Naive thymus-derived CD4-positive, alpha-beta T cell (primary cell): ENCODE measurements at regions not wholly inside any gene's neighbourhood (a gene's known extent, or its start where the extent isn't known, plus 50 kb on each side); places are given as distances from the start of the nearest gene placed in this dataset.

Experiments used
- ATAC-seq: fragments of 150-1000 bp; cut with Tn5 transposase; 2 replicates; pipeline ENCODE4 v1.10.0; 2021; ENCODE audit warnings: mild to moderate bottlenecking, moderate library complexity
- CTCF ChIA-PET: fragments of 350-600 bp; sonication (Branson Sonifier 250); formaldehyde crosslinking; loops from one replicate; lab custom pipeline; 2021; ENCODE audit warnings: antibody characterized with exemption; lab: Charles Lee
- POLR2A ChIA-PET: fragments of 350-600 bp; sonication (Branson Sonifier 250); formaldehyde crosslinking; loops from one replicate; lab custom pipeline; 2021; ENCODE audit warnings: antibody characterized with exemption, inconsistent platforms; lab: Charles Lee
- DNase-seq, 9 donors: peaks; one replicate each; pipeline versions ENCODE4 v3.0.0 to v3.0.0-alpha.2; 2020 to 2022; ENCODE audit warnings: mixed read lengths in 1 of 9
- H3K27ac ChIP-seq: one replicate; pipeline ENCODE4 v1.7.0; 2013; ENCODE audit warnings: mild to moderate bottlenecking, low read depth, low read length, moderate library complexity
- H3K27me3 ChIP-seq, 2 donors: one replicate each; pipeline ENCODE4 v1.7.0; 2013; ENCODE audit warnings: low read length in 2 of 2, mild to moderate bottlenecking in 2 of 2, moderate library complexity in 2 of 2; ENCODE audit not compliant: control insufficient read depth in 2 of 2, insufficient read depth in 2 of 2
- H3K36me3 ChIP-seq, 3 experiments: 1 replicate in 2 of 3; 2 replicates in 1 of 3; pipeline ENCODE4 v1.7.0; 2013; ENCODE audit warnings: low read length in 3 of 3, mild to moderate bottlenecking in 3 of 3, moderate library complexity in 1 of 3; ENCODE audit not compliant: insufficient read depth in 3 of 3, control insufficient read depth in 2 of 3
- H3K4me1 ChIP-seq, 2 donors: one replicate each; pipeline ENCODE4 v1.7.0; 2013; ENCODE audit warnings: low read length in 2 of 2, mild to moderate bottlenecking in 2 of 2, moderate library complexity in 1 of 2; ENCODE audit not compliant: control insufficient read depth in 2 of 2, insufficient read depth in 2 of 2
- H3K4me3 ChIP-seq: 2 replicates; pipeline ENCODE4 v1.7.0; 2013; ENCODE audit warnings: mild to moderate bottlenecking, low read length
- H3K9me3 ChIP-seq, 3 experiments: 1 replicate in 2 of 3; 2 replicates in 1 of 3; pipeline ENCODE4 v1.7.0; 2013; ENCODE audit warnings: low read length in 3 of 3; ENCODE audit not compliant: control insufficient read depth in 2 of 3
- H3K27ac Mint-ChIP-seq, 9 donors: one replicate each; pipeline ENCODE4 v1.8.0; 2020 to 2022; ENCODE audit warnings: mixed read lengths in 9 of 9, mild to moderate bottlenecking in 8 of 9, moderate library complexity in 5 of 9, inconsistent platforms in 2 of 9
- H3K27me3 Mint-ChIP-seq, 5 donors: one replicate each; pipeline ENCODE4 v1.8.0; 2021 to 2022; ENCODE audit warnings: mixed read lengths in 5 of 5, mild to moderate bottlenecking in 1 of 5
- H3K36me3 Mint-ChIP-seq, 5 donors: one replicate each; pipeline ENCODE4 v1.8.0; 2020 to 2022; ENCODE audit warnings: mixed read lengths in 5 of 5, mild to moderate bottlenecking in 3 of 5, inconsistent platforms in 1 of 5
- H3K4me1 Mint-ChIP-seq, 7 donors: one replicate each; pipeline ENCODE4 v1.8.0; 2020 to 2022; ENCODE audit warnings: mixed read lengths in 7 of 7, mild to moderate bottlenecking in 3 of 7, inconsistent platforms in 1 of 7
- H3K4me3 Mint-ChIP-seq, 10 donors: one replicate each; pipeline ENCODE4 v1.8.0; 2020 to 2022; ENCODE audit warnings: mild to moderate bottlenecking in 10 of 10, mixed read lengths in 10 of 10, moderate library complexity in 6 of 10, inconsistent platforms in 2 of 10
- H3K9me3 Mint-ChIP-seq, 11 donors: one replicate each; pipeline ENCODE4 v1.8.0; 2020 to 2022; ENCODE audit warnings: mixed read lengths in 11 of 11, mild to moderate bottlenecking in 4 of 11, inconsistent platforms in 1 of 11, moderate library complexity in 1 of 11
- intact Hi-C, 2 donors: fragments of 100-400 bp; cut with micrococcal nuclease; formaldehyde crosslinking; loops; one replicate each; pipeline ENCODE4 v1.15.1; 2023

GRCh38 chr20:5265662-5265985, 51.1 kb downstream of the PROKR2 start:
- Mint-ChIP-seq H3K4me3 (no peak overlapping the region), H3K4me1 (peaks cover 0 to 5% (median 0%) of the 10 kb centered on the region in 7 donors), H3K27me3 (peaks cover 20 to 39% (median 29%) of the 10 kb centered on the region in 5 donors), H3K36me3 (no peaks in the 10 kb centered on the region), H3K27ac (no peak overlapping the region), H3K9me3 (peaks cover 0 to 2% (median 0%) of the 10 kb centered on the region in 11 donors)
- H3K36me3 ChIP-seq = no peaks in the 10 kb centered on the region
- no peaks in the 10 kb centered on the region for H3K27me3 ChIP-seq
- no peak for ATAC-seq
- intact Hi-C loops = no loop called here
- H3K27ac ChIP-seq = no peak overlapping the region
- H3K4me1 ChIP-seq = peaks cover 0 to 32% of the 10 kb centered on the region in 2 donors
- POLR2A ChIA-PET = no interaction called here
- no peaks in the 10 kb centered on the region for H3K9me3 ChIP-seq
- DNase-seq = no peak
- CTCF ChIA-PET = no interaction called here
- no peak overlapping the region for H3K4me3 ChIP-seq

GRCh38 chr20:5264807-5265661, 51.7 kb downstream of the PROKR2 start:
- intact Hi-C loops = no loop called here
- H3K4me1 Mint-ChIP-seq = peaks cover 0 to 5% (median 0%) of the 10 kb centered on the region in 7 donors

GRCh38 chr20:5261763-5262162, 55.0 kb downstream of the PROKR2 start:
- Histone ChIP-seq H3K4me1 (peaks cover 0 to 9% of the 10 kb centered on the region in 2 donors), H3K4me3 (no peak overlapping the region), H3K9me3 (no peaks in the 10 kb centered on the region), H3K27me3 (no peaks in the 10 kb centered on the region), H3K27ac (no peak overlapping the region), H3K36me3 (no peaks in the 10 kb centered on the region)
- H3K27ac Mint-ChIP-seq = no peak overlapping the region
- DNase-seq (no peak), ATAC-seq (no peak)
- H3K27me3 Mint-ChIP-seq = peaks cover 24 to 47% (median 28%) of the 10 kb centered on the region in 5 donors
- no peaks in the 10 kb centered on the region for H3K9me3 Mint-ChIP-seq
- H3K4me1 Mint-ChIP-seq = no peaks in the 10 kb centered on the region
- intact Hi-C loops = no loop called here
- ChIA-PET POLR2A (no interaction called here), CTCF (no interaction called here)
- H3K4me3 Mint-ChIP-seq = no peak overlapping the region
- no peaks in the 10 kb centered on the region for H3K36me3 Mint-ChIP-seq

More at GRCh38 chr20:5264807-5265661, 51.7 kb downstream of the PROKR2 start:
- Mint-ChIP-seq H3K4me3 (no peak overlapping the region), H3K9me3 (no peaks in the 10 kb centered on the region), H3K36me3 (no peaks in the 10 kb centered on the region), H3K27me3 (peaks cover 20 to 34% (median 26%) of the 10 kb centered on the region in 5 donors), H3K27ac (no peak overlapping the region)
- peaks cover 0 to 32% of the 10 kb centered on the region in 2 donors for H3K4me1 ChIP-seq
- no peaks in the 10 kb centered on the region for H3K36me3 ChIP-seq
- DNase-seq (no peak), ATAC-seq (no peak)
- CTCF ChIA-PET = no interaction called here
- H3K27me3 ChIP-seq = no peaks in the 10 kb centered on the region
- H3K27ac ChIP-seq = no peak overlapping the region
- no peaks in the 10 kb centered on the region for H3K9me3 ChIP-seq
- no peak overlapping the region for H3K4me3 ChIP-seq
- POLR2A ChIA-PET = no interaction called here

GRCh38 chr20:5260889-5261288, 55.9 kb downstream of the PROKR2 start:
- Mint-ChIP-seq H3K27ac (no peak overlapping the region), H3K27me3 (peaks cover 30 to 54% (median 34%) of the 10 kb centered on the region in 5 donors), H3K4me3 (no peak overlapping the region), H3K4me1 (no peaks in the 10 kb centered on the region), H3K36me3 (no peaks in the 10 kb centered on the region), H3K9me3 (no peaks in the 10 kb centered on the region)
- Histone ChIP-seq H3K9me3 (no peaks in the 10 kb centered on the region), H3K4me3 (no peak overlapping the region), H3K4me1 (peaks cover 0 to 2% of the 10 kb centered on the region in 2 donors), H3K27me3 (no peaks in the 10 kb centered on the region), H3K36me3 (no peaks in the 10 kb centered on the region), H3K27ac (no peak overlapping the region)
- DNase-seq = no peak
- intact Hi-C loops = no loop called here
- ChIA-PET CTCF (no interaction called here), POLR2A (no interaction called here)
- no peak for ATAC-seq
